ENCODE measurements at regions not wholly inside any gene's neighbourhood (a gene's known extent, or its start where the extent isn't known, plus 50 kb on each side); places are given as distances from the start of the nearest gene placed in this dataset.

DNA sequence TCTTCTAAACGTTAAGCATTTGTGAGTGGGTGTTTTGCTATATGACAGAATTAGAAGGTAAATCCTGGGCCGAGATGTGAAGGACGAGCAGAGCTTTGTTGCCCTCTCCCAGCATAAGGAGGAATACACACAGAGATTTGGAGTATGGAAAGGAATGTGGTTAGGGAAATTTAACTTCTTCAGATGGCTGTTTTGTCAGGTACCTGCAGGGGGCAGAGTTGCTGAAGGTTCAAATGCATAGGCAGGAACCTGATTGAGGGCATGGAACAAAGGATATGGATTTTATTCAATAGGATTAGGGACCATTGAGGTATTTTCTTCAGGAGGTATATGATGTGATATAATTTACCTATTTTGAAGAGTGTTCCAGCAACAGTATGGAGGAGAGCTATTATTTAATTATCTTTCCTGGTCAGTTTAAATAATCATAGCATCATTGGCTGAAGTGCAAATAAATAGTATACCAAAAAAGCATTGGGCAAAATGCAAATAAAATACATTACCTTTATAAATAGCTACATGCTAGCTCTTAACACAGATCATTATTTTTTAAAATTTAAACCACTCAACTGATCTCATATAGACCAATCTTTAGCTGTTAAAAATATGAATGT lies 143.6 kb downstream of the SLIT2 start:
- H3K4me1 ChIP-seq (ENCODE audit: insufficient read depth, low read length): no peaks in the 10 kb centered on the region
- H3K9ac ChIP-seq (ENCODE audit: low read depth, low read length): no peak overlapping the region
- H3K9me3 ChIP-seq (ENCODE audit: insufficient read depth, low read length, severe bottlenecking): no peaks in the 10 kb centered on the region
- H4K20me1 ChIP-seq (ENCODE audit: insufficient read depth, low read length): no peaks in the 10 kb centered on the region
- H3K4me3 ChIP-seq (ENCODE audit: low read depth in 1 of 2, low read length in 2 of 2): no peak overlapping the region
- peak; percentile 74 for TF ChIP-seq CTCF (IDR thresholded peaks at IDR 0.05; ENCODE audit: borderline replicate concordance, extremely low read depth, low read length, poor library complexity, severe bottlenecking)
- TF ChIP-seq EZH2 (IDR thresholded peaks at IDR 0.05; ENCODE audit: borderline replicate concordance, low read depth, low read length, severe bottlenecking): no peak
- no peaks in the 10 kb centered on the region for H3K79me2 ChIP-seq (ENCODE audit: insufficient read depth, low read length)
- no peaks in the 10 kb centered on the region for H3K27me3 ChIP-seq (ENCODE audit: insufficient read depth, low read length, poor library complexity)
- peak; percentile 38 for DNase-seq
- no peak overlapping the region for H2AFZ ChIP-seq (ENCODE audit: low read depth, low read length)
- H3K36me3 ChIP-seq (ENCODE audit: insufficient read depth, low read length): no peaks in the 10 kb centered on the region
- peak; percentile 56; the same call in 2 of the 3 replicates for ATAC-seq (ENCODE audit: insufficient read depth, low read depth)
- no peak overlapping the region for H3K27ac ChIP-seq (ENCODE audit: low read length)
- no peak overlapping the region for H3K4me2 ChIP-seq (ENCODE audit: insufficient read depth, low read length)

DNA sequence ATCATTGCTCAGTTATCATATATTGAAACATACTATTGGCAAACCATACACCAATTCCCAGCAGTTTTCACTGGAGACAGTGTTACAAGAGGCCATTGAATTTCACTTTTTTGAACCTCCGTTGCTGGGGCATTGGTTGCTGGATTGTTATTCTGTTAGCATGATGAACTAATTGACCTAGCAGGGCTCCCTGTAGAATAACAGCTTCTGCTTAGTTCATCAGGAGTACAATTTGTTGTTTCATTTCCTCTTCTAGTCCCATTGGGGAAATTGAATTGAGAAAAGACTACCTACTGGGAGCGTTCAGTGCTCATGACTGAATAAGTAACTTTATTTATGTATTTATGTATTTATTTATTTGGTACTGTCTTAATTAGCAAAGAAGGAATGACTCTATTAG lies 151.6 kb downstream of the SLIT2 start:
- no peak for DNase-seq
- Histone ChIP-seq H3K27me3 (ENCODE audit: insufficient read depth, low read length, poor library complexity) (no peaks in the 10 kb centered on the region), H3K36me3 (ENCODE audit: insufficient read depth, low read length) (no peaks in the 10 kb centered on the region), H3K79me2 (ENCODE audit: insufficient read depth, low read length) (no peaks in the 10 kb centered on the region), H3K9me3 (ENCODE audit: insufficient read depth, low read length, severe bottlenecking) (no peaks in the 10 kb centered on the region), H3K27ac (ENCODE audit: low read length) (no peak overlapping the region), H3K9ac (ENCODE audit: low read depth, low read length) (no peak overlapping the region), H3K4me2 (ENCODE audit: insufficient read depth, low read length) (no peak overlapping the region), H4K20me1 (ENCODE audit: insufficient read depth, low read length) (no peaks in the 10 kb centered on the region), H2AFZ (ENCODE audit: low read depth, low read length) (no peak overlapping the region), H3K4me3 (ENCODE audit: low read depth in 1 of 2, low read length in 2 of 2) (no peak overlapping the region), H3K4me1 (ENCODE audit: insufficient read depth, low read length) (no peaks in the 10 kb centered on the region)
- TF ChIP-seq EZH2 (IDR thresholded peaks at IDR 0.05; ENCODE audit: borderline replicate concordance, low read depth, low read length, severe bottlenecking): no peak
- no peak for TF ChIP-seq CTCF (IDR thresholded peaks at IDR 0.05; ENCODE audit: borderline replicate concordance, extremely low read depth, low read length, poor library complexity, severe bottlenecking)
- no peak for ATAC-seq (ENCODE audit: insufficient read depth, low read depth)

- no peaks in the 10 kb centered on the region for H3K79me2 ChIP-seq (ENCODE audit: insufficient read depth, low read length)
- H3K9me3 ChIP-seq (ENCODE audit: insufficient read depth, low read length, severe bottlenecking): no peaks in the 10 kb centered on the region
- no peaks in the 10 kb centered on the region for H4K20me1 ChIP-seq (ENCODE audit: insufficient read depth, low read length)
- H3K4me1 ChIP-seq (ENCODE audit: insufficient read depth, low read length): no peaks in the 10 kb centered on the region
- no peak overlapping the region for H2AFZ ChIP-seq (ENCODE audit: low read depth, low read length)
- no peak for DNase-seq
- H3K36me3 ChIP-seq (ENCODE audit: insufficient read depth, low read length): no peaks in the 10 kb centered on the region
- no peak overlapping the region for H3K4me2 ChIP-seq (ENCODE audit: insufficient read depth, low read length)
- H3K4me3 ChIP-seq (ENCODE audit: low read depth in 1 of 2, low read length in 2 of 2): no peak overlapping the region
- H3K27me3 ChIP-seq (ENCODE audit: insufficient read depth, low read length, poor library complexity): no peaks in the 10 kb centered on the region
- TF ChIP-seq EZH2 (IDR thresholded peaks at IDR 0.05; ENCODE audit: borderline replicate concordance, low read depth, low read length, severe bottlenecking) (no peak), CTCF (IDR thresholded peaks at IDR 0.05; ENCODE audit: borderline replicate concordance, extremely low read depth, low read length, poor library complexity, severe bottlenecking) (no peak)
- H3K27ac ChIP-seq (ENCODE audit: low read length): no peak overlapping the region
- H3K9ac ChIP-seq (ENCODE audit: low read depth, low read length): no peak overlapping the region
- no peak for ATAC-seq (ENCODE audit: insufficient read depth, low read depth)
These were observed 152.1 kb downstream of the SLIT2 start for GRCh38 chr4:20403846-20404245.

All from DND-41 (cell line).